Mammary epithelial cell (primary cell): ENCODE measurements at regions not wholly inside any gene's neighbourhood (a gene's known extent, or its start where the extent isn't known, plus 50 kb on each side); places are given as distances from the start of the nearest gene placed in this dataset.

Source experiments
- EZH2 ChIP-seq: IDR thresholded peaks from 2 replicates; pipeline ENCODE4 v1.6.1; 2012; ENCODE audit warnings: low read length, inconsistent platforms, borderline replicate concordance
- TF ChIP-seq, protein P1 (sequence below), 2 donors: IDR thresholded peaks in 1 of 2; conservative IDR thresholded peaks in 1 of 2; 2 replicates each; pipeline ENCODE4 v1.5.1; 2011 to 2012; ENCODE audit warnings: inconsistent platforms in 2 of 2, low read length in 2 of 2, mild to moderate bottlenecking in 2 of 2, control low read depth in 1 of 2, low read depth in 1 of 2; ENCODE audit not compliant: insufficient read depth in 1 of 2; ENCODE audit errors: extremely low read depth in 1 of 2

DNA sequence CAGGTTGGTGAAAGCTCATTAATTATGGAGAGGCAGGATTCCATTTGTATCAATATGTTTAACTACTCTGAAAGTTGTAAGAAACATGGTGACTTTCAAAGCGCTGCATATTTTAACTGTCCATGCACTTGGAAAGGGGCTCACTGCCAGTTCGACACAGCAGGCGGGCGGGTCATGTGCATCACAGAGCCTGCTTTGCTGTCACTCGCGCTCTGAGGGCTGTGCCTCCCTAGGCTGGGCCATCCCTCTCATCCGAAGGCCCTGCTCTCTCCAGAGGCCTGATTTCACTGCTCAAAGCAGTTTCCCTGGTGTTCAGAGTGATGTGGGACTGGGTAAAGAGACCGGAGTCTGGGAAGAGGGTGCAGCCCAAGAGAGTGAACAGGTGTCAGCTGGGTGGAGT lies 422.0 kb upstream of the MON1B start:
- TF ChIP-seq, protein P1, sequence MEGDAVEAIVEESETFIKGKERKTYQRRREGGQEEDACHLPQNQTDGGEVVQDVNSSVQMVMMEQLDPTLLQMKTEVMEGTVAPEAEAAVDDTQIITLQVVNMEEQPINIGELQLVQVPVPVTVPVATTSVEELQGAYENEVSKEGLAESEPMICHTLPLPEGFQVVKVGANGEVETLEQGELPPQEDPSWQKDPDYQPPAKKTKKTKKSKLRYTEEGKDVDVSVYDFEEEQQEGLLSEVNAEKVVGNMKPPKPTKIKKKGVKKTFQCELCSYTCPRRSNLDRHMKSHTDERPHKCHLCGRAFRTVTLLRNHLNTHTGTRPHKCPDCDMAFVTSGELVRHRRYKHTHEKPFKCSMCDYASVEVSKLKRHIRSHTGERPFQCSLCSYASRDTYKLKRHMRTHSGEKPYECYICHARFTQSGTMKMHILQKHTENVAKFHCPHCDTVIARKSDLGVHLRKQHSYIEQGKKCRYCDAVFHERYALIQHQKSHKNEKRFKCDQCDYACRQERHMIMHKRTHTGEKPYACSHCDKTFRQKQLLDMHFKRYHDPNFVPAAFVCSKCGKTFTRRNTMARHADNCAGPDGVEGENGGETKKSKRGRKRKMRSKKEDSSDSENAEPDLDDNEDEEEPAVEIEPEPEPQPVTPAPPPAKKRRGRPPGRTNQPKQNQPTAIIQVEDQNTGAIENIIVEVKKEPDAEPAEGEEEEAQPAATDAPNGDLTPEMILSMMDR (conservative IDR thresholded peaks at IDR 0.05 in 1 of 2, IDR thresholded peaks at IDR 0.05 in 1 of 2; ENCODE audit: extremely low read depth in 1 of 2, insufficient read depth in 1 of 2, low read depth in 1 of 2, low read length in 2 of 2): no peak
- TF ChIP-seq EZH2: no peak
